Activated CD8-positive, alpha-beta memory T cell treated with anti-CD3 and anti-CD28 coated beads, Interleukin-2, amount 50 U/mL, for 4 hours (primary cell): ENCODE measurements at regions not wholly inside any gene's neighbourhood (a gene's known extent, or its start where the extent isn't known, plus 50 kb on each side); places are given as distances from the start of the nearest gene placed in this dataset.

Experiments
- DNase-seq: peaks from one replicate; pipeline ENCODE4 v3.0.0-alpha.2; 2020

DNA sequence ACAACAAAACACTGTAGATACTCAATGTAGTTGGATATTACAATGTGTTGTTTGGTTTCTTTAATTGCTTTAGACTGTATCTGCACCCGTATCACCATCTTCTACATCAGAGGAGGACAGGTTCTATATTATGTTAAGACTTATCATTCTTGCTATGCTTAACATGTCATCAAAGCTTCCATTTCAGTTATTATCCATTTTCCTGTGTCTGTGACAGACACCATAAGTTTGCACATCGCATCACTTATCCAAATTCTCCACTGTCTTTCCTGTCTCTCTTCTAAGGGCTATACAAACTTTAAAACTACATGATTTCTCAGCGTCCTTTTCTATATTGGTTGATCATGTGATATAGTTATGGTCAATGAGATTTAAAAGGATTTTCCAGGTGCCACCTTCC lies 719.0 kb downstream of the TBC1D32 start:
- no peak for DNase-seq

DNA sequence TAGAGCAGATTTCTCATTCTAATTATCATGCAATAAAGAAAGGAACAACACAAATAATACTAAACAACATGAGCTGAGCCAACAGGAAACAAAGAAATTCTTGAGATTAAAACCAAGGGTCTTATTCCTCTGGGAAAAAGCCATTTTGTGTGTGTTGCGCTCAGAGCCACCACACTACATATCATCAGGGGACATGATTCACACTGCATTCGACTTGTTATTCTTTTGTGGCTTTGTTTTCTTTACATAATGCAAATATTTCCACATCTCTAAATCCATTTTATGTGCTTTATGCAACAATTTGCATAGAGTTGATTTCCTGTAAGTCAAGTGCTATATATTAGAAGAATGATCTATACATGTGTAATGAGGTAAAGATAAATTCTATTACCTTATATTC lies 719.6 kb downstream of the TBC1D32 start:
- DNase-seq: no peak

DNA sequence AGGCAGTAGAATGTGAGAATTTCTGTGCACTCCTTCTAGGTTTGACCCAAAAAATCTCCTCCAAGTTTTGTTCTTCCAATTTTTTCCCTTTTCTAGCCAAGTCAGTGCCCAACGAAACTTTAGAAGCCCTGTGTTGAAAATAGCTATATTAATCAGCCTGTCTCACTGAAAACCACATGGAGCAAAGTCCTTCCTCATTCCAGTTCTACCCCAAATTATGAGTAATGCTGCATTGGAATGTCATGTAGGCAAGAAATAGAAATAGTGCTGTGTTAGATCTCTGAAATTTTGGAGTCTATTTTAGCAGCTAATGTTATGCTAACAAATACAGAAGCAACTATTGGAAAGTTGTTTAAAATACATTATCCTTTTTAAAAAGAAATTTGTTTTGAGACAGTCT lies 725.5 kb downstream of the TBC1D32 start:
- DNase-seq: no peak

DNA sequence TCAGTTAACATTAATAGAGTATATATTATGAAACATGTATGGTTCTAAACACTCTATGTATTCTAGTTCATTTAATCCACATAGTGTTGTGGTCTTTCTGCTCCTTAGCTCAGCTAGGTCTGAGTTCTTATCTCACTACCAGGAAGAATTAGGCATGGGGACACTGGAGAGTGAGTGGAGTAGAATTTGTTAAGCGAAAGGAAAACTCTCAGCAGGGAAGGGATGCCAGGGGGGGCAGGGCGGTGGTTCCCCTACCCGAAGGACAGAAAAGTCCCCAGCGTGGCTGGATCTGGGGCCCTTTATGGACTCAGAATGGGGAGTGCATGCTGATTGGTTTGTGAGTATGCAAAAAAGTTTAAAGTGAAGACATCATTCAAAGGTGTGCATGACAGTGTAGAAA lies 727.5 kb downstream of the TBC1D32 start:
- no peak for DNase-seq

DNA sequence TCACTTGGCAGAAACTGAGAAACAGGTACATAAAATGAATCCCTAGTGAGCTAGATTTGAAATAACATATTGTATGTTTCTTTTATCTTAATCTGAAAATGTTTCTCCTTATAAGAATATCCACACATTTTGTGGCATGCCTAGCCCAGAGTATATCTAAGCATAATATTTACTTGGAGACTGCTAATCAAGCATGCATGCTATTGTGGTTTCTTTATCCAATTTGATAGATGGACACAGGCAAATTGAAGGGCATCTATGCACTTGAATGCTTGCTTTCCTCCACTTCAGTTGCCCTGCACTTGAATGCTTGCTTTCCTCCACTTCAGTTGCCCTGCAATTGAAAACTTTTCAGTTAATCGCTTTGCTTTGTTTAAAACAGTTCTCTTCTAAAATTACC lies 729.8 kb downstream of the TBC1D32 start:
- DNase-seq: no peak

DNA sequence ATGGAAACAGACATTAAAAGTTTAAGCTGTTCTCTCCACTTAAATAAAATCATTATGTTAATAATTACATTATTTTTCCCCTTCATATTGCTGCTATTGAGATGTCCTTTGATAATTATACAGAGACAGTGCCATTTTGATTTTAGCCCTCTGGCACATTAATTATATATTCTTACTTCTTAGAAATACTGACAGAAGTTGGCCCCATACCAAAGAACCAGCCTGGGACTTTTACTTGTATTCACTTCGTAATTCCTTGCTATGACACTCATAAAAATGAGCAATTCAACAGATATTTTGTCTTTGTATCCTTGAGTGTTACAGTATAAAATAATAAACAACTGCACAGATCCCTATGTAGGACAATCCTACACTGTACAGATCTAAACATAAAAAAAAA lies 743.7 kb downstream of the TBC1D32 start:
- no peak for DNase-seq

DNA sequence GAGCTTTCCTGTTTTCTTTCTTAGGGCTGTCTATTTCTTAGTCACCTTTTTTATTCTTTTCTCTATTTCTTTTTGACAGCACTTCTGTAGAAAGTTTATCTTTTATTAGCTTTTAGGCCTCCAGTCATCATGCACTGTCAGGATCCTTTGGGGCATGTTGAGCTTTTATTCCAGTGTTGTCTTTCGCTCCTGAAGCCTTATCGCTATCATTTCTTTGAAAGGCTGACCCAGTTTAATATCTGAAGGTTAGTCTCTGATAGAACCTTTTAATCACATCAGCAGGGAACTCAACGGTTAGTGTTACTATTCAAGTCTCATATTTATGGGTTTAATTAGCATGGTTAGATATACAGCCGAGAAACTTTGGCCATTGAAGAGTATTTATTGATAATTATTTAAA lies 745.9 kb downstream of the TBC1D32 start:
- DNase-seq: no peak

DNA sequence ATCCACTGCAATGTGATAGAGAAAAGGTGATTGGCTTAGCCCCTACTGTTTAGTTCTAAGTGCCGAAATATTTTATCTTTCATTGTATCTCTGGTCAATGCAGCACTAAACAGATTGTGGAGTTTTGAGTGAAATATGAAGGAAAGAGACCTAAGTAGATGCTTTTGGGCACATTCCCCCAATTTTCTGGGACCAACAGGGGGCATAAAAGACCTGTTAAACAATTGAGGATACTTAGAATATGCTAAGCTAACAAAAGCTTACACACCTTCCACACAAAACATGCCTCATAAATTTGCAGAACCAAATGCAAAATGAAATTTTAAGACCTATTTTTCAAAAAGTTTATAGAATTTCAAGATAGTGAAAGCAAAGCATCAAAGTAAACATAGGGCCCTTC lies 746.9 kb downstream of the TBC1D32 start:
- DNase-seq: no peak

DNA sequence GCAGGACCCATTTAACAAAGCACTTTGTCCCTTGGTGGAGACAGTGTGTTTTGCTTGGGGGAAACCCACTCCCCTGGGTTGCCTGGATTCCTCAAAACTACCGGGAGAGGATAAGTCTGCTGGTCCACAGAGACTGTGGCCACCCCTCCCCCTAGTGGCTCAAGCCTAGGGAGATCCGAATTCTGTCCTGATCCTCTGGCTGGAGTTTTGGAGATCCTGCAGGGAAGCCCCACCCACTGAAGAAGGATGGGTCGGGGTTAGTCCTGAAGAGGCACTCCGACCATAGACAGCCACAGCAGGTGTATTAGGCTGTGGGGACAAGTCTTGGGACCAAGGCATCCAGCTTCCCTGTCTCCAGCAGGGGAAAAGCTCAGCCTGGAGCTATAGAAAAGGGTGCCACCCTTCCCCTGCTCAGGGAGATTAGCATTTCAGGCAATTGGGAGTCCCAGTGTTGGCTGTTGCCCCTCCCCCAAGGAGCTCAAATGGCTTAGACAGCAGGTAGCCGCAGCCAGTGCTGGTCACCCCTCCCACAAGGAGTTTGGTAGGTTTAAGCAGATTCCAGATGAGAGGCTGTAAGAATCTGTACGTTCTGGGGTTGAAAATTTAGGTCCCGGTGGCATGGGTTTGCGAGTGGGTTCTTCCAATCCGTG lies 750.0 kb downstream of the TBC1D32 start:
- no peak for DNase-seq

DNA sequence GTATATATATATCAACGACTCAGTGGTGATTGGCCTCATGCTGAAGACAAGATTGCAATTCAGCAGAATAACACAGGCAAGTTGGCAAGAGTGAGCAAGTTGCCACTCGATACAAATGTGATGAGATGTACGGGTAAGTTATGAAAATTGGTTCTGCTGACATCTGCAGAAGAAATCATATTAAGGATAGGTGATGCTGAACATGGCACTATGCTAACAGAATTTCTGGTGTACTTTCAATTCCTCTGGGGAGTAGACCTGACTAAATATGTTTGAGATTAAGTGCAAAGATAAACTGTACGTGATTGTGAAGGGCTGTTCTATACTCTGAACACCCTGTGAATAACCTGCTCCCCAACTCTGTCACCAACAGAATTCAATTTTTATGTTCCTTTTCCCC lies 758.2 kb downstream of the TBC1D32 start:
- DNase-seq: no peak

DNA sequence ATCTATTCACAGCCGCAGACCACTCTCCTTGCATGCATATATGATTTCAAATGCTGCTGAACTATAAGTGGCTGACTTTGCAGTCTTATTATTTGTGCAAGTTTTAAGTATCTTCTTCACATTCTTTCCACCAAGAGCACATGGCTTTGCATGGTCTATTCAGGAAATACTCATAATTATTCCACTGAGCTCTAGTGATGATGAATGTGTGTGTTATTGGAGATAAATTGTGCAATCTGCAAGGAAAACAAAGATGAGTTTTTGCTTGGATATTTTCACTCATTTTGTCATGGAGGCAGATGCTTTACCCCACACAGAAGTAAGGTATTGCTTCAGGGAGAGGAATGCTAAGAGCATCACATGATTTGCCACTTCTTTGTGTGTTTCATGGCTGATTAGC lies 764.6 kb downstream of the TBC1D32 start:
- no peak for DNase-seq

DNA sequence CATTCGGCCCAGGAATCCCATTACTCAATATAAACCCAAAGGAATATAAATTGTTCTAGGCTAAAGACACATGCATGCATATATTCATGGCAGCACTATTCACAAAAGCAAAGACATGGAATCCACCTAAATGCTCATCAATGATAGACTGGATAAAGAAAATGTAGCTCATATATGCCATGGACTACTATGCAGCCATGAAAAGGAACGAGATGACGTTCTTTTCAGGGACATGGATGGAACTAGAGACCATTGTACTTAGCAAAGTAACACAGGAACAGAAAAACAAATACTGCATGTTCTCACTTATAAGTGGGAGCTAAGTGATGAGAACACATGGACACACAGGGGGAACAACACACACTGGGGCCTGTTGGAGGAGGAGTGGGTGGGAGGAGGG lies 769.5 kb downstream of the TBC1D32 start:
- DNase-seq: no peak

DNA sequence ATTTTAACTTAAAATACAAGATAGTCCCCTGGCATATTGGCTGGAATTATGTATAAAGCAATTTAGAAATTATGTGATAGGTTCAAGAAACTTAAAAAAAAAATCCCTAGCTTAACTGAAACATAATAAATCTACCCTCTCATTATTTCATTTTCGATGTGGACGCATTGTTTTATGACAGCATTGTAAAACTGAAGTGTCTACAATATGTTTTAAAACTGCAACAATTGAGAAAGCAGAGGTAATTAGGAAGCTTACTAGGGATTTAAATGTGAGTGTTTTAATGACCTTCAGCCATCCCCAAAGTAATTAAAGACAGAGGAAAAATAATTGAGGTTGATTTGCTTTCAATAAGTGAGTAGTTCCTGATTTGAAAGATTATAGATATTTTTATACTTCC lies 776.0 kb downstream of the TBC1D32 start:
- DNase-seq: no peak

DNA sequence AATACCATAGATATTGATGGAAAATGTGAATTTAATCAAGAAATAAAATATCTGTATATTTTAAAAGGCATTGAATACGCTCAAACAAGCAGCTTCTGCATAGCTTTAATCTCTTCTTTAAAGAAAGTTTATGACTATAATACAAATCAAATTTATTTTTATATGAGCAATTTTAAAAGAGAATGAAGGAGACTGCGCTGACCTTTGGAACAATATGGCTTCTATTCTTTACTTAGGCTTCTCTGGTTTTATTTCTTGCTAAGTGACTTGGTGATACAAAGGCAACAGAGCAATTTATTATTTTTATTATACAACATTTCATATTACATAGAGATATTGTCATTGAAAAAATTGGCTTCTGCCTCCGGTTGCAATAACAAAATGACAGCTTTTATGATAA lies 776.7 kb downstream of the TBC1D32 start:
- DNase-seq: no peak

DNA sequence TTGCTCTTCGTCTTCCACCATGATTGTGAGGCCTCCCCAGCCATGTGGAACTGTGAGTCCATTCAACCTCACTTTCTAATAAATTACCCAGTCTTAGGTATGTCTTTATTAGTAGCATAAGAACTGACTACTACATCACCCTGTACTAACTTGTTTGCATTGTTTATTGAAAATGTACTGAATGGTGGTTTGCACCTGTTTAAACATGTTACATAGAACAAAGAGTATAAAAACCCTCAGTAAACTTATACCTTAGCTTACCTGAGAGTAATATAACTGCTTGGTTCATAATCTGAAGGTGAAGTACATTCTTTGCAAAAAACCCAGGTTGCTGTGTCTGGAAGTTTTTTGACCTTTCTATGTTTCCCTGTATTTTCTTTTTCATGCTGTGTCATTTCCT lies 777.8 kb downstream of the TBC1D32 start:
- no peak for DNase-seq

DNA sequence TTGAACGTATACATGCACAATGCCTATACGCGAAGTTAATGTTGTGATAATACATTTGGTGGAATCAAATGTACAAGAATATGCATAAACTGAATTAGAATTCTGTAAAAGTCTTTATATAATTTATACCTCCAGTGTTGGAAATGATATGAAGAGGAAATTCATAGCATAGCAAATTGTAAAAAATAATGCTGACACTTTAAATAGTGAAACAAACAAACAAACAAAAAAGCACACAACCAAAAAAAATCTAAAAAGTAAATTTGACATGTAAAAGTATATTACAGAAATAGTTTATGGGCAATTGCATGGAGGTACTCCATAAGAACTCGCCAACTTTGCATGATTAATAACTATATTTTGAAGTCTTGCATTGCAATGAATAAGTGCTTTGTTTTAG lies 780.9 kb downstream of the TBC1D32 start:
- no peak for DNase-seq

DNA sequence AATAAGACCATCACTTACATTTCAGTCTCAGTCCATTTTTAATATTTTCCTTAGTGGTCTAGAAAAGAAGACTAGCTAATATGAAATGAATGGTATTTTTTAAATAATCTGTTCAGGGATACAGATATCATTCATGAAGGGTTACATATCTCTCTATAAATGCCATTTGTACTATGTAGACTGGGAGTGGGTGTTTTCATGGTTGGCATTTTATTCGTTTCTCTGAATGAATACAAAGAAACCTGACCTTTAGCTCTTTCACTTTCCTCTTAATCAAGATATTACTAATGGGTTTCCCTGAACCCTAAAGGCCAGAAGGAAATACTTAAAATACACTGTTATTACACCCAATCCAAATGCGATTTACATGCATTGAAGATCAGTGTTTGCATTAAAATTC lies 788.9 kb downstream of the TBC1D32 start:
- no peak for DNase-seq

DNA sequence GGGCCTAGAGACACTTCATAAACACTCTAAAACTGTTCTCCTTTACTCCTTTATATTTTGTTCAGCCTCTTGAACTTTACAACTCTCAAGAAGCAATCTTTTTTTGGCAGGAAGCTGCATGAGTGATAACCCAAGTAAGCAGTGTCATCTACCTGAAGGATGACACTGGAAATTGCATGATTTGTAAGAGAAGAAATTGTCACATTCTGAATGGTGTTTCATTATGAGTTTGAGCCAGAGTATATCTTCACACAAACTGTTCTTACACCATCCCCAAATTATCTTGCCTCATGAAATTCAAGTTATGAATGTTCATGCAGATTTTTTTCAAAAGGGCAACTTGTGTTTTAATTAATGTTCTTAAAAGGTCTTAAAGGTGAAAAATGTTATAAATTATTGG lies 799.3 kb downstream of the TBC1D32 start:
- no peak for DNase-seq

DNA sequence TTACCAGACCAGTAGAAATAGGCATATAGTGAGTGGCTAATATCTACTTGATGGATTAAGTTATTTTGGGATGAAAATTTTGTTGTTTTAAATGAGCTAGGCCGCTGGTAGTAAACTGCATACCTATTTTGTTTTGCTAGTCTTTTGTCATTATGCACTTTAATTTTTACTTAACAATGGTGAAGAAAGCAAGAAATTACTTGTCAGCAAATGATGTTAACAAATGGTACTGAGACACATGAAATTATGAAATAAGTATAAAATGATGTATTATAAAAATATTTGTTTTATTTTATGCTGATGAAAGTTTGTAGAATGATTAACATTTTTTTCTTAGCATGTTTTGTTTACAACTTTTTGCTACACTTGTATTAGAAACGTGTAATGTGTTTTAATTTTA lies 807.7 kb downstream of the TBC1D32 start:
- no peak for DNase-seq

DNA sequence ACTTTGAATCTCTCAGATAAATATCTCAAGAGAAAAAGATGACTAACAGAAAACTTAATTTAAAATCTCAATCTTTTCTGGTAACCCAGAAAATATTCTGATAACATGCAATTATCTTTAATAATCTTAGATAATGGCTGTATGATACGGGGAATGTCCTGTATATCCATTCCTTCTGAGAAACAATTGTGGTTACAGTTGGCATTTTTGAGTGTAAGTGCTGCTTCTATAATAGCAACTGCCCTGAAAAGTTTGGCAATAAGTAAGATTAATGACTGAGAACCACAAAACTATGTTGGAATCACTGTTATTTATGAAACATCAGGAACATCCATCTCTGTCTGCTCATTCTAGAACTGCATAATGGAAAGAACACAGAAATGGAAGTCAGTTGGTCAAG lies 819.7 kb downstream of the TBC1D32 start:
- no peak for DNase-seq

DNA sequence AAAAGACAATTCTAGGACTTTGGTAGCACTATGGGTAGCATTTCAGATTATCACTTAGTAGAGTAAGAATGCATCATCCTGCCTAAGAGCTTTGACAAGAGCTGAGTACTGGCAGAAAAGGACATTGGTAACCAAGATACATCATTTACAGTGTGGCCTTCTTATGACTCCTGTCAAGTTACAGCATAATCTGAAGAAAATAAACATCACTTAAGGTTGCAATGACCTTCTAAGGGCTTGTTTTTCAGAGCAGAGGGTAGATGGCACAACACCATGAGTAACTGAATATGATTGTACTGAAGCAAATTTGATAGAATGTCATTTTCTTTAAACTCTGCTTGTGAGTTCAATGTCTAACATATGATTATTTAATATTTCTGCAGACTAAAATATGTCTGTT lies 822.6 kb downstream of the TBC1D32 start:
- DNase-seq: no peak

DNA sequence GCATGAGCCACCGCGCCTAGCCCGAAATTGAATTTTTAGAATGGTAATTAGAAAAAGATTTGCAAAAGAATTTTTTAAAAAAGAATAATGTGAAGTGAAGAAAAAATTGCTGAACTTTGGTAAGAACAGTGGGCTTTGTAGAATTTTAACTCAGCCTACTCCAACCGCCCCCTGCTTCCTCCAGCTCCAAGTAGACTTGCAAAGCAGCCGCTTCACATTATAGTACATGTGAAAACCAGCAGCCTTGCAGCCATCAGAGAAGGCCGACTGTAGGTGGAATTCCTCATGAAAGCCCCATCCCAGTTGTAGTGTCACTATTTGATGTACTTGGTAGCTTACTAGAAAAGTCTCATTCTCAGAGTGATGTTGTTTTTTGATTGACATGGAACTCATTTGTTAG lies 835.6 kb downstream of the TBC1D32 start:
- DNase-seq: no peak

DNA sequence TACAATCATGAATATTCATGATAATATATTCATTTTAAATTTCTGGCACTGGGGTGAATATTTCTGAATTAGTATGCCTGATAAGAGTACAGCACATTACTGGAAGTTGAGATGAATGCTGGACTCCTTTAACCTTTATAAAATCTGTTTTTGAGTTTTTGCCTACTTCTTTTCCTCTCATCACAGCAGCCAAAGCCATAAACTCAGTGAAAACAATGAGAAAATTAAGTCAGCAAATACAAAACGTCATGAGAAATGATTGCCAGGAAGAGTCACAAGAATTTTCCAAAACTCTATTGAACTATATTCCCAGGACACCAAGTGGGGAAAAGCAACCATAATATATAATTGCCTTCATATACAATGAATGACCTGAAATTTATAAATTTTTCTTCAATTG lies 837.6 kb downstream of the TBC1D32 start:
- DNase-seq: no peak

DNA sequence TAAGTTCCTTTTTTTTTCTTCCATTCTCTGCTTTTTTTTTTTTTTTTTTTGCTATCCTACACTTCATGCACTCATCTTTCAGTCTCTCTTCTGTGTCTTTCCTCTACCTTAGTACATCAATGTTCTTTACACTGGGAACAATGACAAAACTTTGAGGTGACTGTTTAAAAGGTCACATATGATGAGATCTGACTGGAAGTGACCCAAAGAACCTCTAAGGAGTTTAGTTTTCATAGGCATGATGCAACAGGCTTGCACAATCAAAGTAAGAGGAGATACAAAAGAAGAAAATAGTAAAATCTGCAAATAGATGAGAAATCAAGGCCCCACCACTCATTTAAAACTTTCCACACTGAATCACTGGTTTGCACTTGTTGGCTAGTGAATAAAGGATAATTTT lies 840.8 kb downstream of the TBC1D32 start:
- no peak for DNase-seq

DNA sequence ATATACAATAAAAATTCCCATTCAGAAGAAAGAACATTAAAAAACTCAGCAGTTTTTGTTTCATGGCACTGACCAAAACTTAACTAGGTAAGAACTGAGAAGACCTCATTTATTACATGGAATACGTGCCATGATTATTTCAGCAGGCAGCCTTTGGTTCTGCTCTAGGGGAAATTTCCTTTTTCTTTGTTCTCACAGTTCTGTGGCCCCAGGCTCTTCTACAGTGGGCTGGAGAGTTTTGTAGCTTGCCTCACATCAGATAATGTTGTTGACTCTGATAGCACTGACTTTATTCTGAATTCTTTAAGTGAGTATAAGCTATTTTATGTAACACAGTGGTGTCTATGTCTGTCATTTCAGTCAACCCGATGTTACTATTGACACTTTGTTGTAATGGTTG lies 844.3 kb downstream of the TBC1D32 start:
- no peak for DNase-seq

DNA sequence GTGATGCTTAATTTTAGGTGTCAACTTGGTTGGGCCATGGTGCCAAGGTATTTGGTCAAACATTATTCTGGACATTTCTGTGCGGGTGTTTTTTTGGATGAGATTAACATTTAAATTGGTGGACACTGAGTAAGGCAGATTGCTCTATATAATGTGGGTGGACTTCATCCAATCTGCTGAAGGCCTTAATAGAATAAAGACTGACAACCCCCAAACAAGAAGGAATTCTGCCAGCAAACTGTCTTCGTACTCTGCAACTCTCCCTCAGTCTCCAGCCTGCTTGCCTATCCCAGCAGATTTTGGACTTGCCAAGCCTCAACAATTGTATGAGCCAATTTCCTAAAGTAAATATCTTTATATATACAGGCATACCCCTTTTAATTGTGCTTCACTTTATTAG lies 850.1 kb downstream of the TBC1D32 start:
- no peak for DNase-seq
